ENCODE measurements at regions not wholly inside any gene's neighbourhood (a gene's known extent, or its start where the extent isn't known, plus 50 kb on each side); places are given as distances from the start of the nearest gene placed in this dataset.

GRCh38 chr14:21960636-21961035 is 287.0 kb upstream of the OR4E1 start:
- no peak for TF ChIP-seq CTCF (IDR thresholded peaks at IDR 0.05 in 4 of 5, conservative IDR thresholded peaks at IDR 0.05 in 1 of 5)
- no peak for TF ChIP-seq POLR2A (IDR thresholded peaks at IDR 0.05)
